ENCODE measurements at regions not wholly inside any gene's neighbourhood (a gene's known extent, or its start where the extent isn't known, plus 50 kb on each side); places are given as distances from the start of the nearest gene placed in this dataset.

GRCh38 chr11:37558619-37559210 is 960.7 kb upstream of the RAG2 start:
- DNase-seq = no peak

- no peak for DNase-seq
These were observed 960.0 kb upstream of the RAG2 start for GRCh38 chr11:37557990-37558389.

DNA sequence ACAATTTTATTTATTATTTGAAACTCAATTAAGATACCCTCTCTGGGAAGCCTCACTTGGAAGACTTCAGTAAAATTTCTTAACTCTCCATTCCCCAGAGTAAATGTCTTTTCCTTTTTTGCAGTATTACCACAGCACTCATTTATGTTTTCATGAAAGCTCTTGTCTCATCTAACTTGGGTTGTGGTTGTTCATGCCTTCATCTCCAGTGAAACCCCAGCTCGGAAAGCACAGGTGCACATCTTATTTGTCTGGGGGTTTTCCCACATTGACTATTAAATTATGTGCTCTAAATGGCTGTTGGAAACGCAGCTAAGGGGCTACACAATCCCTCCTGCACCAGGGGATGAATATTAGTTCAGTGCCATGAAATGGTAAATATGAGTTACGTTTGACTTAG is 954.2 kb upstream of the RAG2 start:
- no peak for DNase-seq

DNA sequence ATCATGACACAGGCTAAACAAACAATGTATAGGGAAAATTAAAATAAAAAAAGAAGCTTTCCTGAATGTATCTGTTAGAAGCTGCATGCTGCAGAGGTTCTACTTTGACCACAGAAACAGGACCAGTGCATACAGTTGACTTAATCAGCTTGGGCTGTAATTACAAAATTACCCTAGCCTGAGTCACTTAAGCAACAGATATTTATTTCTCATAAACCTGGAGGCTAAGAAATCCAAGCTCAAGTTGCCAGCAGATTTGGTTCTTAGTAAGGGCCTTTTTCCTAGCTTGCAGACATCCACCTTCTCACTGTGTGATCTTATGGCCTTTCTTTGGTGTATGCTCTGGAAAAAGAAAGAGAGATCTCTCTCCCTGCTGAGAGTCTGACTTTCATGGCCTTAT is 946.5 kb upstream of the RAG2 start:
- DNase-seq = no peak

DNA sequence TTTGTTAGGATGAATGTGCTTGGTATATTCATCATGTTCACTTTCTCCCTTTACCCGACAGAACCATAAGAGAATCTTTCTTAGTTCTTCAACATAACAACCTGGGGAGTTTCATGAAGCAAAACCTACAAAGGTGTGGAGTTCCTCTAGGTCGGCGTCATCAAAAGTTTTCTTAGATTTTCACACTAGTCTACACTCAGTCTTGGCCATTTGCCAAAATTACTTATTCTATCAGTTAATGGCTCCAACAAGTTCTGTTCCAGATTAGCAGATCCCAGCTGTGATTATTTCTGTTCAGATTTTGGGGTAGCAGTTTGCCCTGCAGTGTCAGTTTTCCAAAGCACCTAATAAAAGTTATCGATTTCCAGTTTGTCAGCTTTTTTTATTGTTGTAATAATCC is 935.8 kb upstream of the RAG2 start:
- DNase-seq = no peak

- DNase-seq = no peak
These were observed 935.1 kb upstream of the RAG2 start for GRCh38 chr11:37533087-37533486.

GRCh38 chr11:37532271-37532670 is 934.2 kb upstream of the RAG2 start:
- DNase-seq = no peak

- no peak for DNase-seq
These were observed 929.5 kb upstream of the RAG2 start for GRCh38 chr11:37527545-37527944.

- no peak for DNase-seq
These were observed 927.3 kb upstream of the RAG2 start for GRCh38 chr11:37525336-37525735.

GRCh38 chr11:37519781-37520180 is 921.7 kb upstream of the RAG2 start:
- no peak for DNase-seq

DNA sequence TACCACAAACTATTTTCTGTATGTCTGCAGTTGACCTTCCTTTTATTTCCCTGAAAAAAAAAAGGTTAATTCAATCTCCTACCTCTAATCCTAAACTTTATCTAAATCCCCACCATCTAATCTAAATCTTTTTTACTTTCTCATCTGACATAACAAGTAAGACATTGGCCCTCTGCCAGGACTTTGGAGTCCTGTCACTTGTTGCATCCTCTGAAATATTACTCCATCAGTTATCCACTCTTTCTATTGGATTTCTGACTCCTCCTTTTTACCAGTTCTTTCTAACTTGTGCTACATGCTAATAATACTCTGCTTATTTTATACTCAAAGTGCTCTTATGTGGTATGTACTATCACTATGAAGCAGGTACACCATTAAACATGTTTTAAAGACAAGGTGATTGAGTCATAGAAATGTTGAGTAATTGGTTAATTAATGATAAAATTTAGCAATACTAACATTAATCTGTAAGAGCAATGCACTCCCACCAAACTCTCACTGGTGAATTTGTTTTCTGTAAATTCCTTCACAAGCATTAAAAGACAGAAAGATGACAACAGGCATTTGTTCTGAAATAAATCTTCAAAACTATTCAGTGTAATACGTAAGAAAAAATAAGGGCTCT is 914.2 kb upstream of the RAG2 start:
- no peak for DNase-seq

GRCh38 chr11:37511425-37511933 is 913.4 kb upstream of the RAG2 start:
- DNase-seq = no peak

DNA sequence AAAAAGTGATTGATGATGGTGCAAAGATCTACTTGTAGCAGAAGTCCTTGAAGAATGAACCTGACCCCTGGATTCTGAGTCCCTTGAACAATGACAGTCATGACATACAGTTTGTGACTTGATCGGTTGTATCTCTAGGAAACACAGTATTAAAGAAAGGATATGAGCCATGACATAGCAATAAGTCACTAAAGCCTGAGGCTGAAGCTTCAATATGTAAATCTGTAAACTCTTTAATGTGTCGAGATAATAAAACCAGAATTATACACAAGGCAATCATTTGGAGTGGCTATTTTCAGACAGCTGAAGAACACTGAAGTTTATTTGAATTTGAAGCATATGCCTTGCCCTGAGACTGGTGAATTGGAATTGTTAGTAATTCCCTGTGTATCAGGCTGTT is 911.5 kb upstream of the RAG2 start:
- DNase-seq = no peak

DNA sequence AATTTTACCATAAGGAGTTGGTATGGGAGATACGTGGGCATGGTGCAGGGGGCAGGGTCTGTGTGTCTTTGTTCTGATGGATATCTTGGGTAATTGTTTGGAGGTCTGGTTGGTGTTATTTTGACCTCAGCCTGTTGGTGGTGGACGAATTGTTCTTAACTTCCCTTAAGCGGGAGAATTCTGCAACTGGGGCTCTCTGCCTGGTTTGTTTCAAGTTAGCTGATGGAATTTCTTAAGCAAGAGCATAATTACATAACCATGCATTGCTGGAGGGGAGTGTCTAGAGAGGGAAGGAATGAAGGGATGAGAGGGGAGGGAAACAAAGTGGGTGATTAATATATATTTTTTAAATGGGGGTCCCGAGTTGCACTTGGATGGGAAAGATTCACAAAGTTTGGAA is 908.5 kb upstream of the RAG2 start:
- DNase-seq = no peak

GRCh38 chr11:37505406-37505805 is 907.4 kb upstream of the RAG2 start:
- no peak for DNase-seq

DNA sequence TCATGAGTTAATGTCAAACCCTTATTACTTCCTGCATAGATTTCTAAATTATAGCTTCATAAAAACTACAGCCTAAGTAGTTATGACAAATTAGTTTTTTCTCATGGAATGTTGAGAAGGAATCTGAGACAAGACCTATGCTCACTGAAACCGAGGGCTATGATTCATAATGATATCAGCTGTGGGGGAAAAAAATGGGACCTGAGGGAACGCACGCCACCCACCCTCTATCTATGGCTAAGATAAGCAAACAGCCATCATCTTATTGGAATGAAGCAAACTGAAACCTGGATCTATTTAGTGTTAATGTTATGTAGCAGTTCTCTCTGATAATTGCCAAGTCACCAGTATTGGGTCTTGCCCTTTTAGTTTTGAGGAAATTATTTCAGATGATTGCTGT is 906.9 kb upstream of the RAG2 start:
- no peak for DNase-seq

DNA sequence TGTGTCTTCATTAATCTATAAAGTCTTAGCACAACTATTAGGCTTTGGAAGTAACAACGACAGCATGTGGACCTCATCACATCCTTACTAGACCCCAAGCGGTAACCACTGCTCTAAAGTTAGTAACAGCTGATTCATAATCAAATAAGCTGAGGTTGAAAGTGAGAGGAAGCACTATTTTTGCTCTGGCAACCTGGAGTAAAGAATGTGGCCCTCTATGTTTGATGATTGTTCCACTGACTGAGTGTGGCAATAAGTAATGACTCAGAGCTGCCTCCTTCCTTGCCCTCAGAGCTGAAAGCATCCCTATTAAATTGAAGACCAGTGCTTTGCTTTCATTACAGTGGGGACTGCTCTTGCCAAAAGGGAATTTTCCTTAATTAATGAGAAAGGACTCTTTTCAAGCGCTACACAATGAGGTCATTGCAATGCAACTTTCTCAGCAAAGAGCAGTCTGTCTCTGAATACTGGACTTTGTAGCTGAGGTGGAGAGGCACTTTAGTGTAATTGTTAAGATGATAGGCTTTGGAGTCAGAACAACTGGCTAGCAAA is 906.1 kb upstream of the RAG2 start:
- DNase-seq = no peak

GRCh38 chr11:37503411-37504059 is 905.5 kb upstream of the RAG2 start:
- no peak for DNase-seq

- no peak for DNase-seq
These were observed 904.2 kb upstream of the RAG2 start for GRCh38 chr11:37502202-37502601.

DNA sequence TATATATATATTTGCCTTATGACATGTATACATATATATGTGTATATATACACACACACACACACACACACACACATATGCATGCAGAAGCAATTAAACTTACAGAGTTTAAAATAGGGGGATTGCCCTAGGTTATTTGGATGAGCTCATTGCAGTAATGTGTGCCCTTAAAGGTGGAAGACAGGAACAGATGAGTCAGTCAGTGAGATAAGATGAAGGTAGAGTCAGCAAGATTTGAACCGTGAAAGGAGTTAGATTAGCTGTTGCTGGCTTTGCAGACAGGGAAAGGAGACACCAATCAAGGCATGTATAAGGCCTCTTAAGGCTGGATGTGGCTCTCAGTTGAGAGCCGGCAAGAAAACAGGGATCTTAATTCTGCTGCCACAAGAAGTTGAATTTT is 902.4 kb upstream of the RAG2 start:
- no peak for DNase-seq

GRCh38 chr11:37497326-37497725 is 899.3 kb upstream of the RAG2 start:
- DNase-seq = no peak

DNA sequence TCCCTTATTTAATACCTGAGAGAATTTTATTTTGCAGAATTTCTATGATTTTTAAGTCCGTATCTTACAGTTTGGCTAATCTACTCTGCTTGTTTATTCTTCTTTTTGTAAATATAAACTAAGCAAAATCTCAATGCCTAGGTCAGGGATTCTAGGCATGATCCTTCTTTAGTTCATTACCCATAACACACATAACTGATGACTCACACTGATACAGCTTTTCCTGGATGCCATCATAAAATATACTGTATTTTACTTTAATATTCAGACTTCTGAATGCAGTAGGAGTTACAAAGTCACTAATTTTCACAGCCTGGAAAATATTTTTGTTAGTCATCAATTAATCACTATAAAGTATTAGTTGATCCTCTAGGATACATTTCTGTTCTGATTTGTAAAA is 898.2 kb upstream of the RAG2 start:
- DNase-seq = no peak

DNA sequence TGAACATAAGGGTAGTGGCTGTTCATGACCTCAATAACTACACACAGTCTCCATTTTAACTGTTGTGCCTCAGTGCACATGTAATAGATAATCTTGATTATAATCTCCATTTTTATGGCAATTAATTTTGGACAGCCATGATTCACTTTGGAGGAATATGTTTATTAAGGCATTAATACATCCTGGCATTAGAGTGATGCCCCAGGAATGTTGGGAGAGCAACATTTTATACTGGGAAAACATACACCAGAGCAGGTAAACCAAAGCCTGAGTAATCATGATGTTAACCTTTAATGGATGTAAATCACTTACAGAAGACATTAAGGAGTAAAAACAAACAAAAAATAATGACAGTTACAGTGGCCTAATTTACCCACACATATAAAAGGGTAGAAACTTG is 886.3 kb upstream of the RAG2 start:
- no peak for DNase-seq

DNA sequence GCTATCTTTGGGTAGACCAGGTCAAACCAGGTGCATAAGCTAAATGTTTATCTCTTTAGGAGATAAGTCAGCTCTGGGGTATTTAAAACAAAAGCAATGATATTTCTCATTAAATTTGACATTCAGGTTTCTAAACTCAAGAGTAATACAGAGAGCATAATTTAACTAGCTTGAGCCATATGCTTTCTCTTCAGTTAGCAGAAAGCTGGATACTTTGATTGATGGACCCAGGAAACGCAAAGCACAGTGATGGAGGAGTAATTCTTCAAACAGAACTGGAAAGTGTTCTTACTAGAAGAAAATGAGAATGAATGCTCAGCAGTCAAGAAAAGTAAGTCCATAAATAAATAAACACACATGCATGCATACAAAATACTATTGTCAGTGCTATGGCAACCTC is 885.7 kb upstream of the RAG2 start:
- DNase-seq = no peak
